Loucy (cell line): ENCODE measurements at regions not wholly inside any gene's neighbourhood (a gene's known extent, or its start where the extent isn't known, plus 50 kb on each side); places are given as distances from the start of the nearest gene placed in this dataset.

Experiments
- EZH2phosphoT487 ChIP-seq: fragments of 200-600 bp; IDR thresholded peaks from 2 replicates; pipeline ENCODE4 v1.6.1; 2018; ENCODE audit warnings: antibody characterized with exemption, mild to moderate bottlenecking, moderate library complexity, borderline replicate concordance
- TF ChIP-seq, protein P1 (sequence below): fragments of 200-600 bp; sonication (generic); conservative IDR thresholded peaks from 2 replicates; pipeline ENCODE4 v1.5.1; 2014; ENCODE audit warnings: mild to moderate bottlenecking, antibody characterized with exemption, low read length

DNA sequence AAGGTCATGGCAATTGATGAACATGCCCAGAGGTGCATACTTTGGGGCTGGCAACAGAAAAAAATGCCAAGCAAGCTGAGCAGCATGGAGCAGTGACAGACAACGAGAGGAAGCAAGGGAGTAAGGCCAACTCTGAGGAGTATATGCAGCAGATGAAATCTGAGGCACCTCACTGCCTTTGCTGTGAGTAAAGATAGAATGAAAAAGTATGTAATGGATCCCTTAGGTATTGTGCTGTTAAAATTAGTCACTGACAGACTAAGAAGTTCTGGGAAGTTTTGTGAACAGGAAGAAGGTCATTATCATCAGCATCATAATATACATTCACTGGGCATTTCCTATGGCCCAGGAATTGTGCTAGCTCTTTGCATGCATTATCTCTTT is 269.9 kb downstream of the DUSP6 start:
- TF ChIP-seq, protein P1, sequence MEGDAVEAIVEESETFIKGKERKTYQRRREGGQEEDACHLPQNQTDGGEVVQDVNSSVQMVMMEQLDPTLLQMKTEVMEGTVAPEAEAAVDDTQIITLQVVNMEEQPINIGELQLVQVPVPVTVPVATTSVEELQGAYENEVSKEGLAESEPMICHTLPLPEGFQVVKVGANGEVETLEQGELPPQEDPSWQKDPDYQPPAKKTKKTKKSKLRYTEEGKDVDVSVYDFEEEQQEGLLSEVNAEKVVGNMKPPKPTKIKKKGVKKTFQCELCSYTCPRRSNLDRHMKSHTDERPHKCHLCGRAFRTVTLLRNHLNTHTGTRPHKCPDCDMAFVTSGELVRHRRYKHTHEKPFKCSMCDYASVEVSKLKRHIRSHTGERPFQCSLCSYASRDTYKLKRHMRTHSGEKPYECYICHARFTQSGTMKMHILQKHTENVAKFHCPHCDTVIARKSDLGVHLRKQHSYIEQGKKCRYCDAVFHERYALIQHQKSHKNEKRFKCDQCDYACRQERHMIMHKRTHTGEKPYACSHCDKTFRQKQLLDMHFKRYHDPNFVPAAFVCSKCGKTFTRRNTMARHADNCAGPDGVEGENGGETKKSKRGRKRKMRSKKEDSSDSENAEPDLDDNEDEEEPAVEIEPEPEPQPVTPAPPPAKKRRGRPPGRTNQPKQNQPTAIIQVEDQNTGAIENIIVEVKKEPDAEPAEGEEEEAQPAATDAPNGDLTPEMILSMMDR, result no peak
- no peak for TF ChIP-seq EZH2phosphoT487
